HG03039 (cell line): ENCODE measurements at regions not wholly inside any gene's neighbourhood (a gene's known extent, or its start where the extent isn't known, plus 50 kb on each side); places are given as distances from the start of the nearest gene placed in this dataset.

ENCODE experiments used
- ATAC-seq: cut with Tn5 transposase; IDR thresholded peaks from one replicate; pipeline ENCODE4 v1.9.1; 2021; ENCODE audit warnings: mild to moderate bottlenecking, moderate library complexity; ENCODE audit not compliant: unreplicated experiment

- no peak for ATAC-seq
Measured at GRCh38 chr2:134070281-134070741, 183.6 kb upstream of the MGAT5 start.

DNA sequence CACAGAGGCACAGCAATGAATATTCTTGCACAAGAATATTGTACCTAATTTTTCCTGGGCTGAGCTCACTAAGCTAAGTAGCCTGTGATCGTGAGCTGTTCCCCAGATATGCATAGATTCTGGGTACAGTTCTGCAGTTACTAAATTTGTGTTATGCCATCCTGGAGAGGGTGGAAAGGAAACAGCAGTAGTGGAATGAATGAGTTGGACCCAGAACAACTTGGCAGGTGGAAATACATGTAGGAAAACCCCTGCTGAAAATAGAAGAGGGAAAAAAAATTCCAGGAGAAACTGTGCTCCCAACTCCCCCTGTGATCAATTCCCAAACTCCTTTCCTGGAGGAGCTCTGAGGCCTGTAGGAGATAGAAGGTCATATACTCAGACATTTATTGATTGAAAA, 181.5 kb upstream of the MGAT5 start:
- no peak for ATAC-seq

GRCh38 chr2:134073023-134073422, 180.8 kb upstream of the MGAT5 start:
- no peak for ATAC-seq

GRCh38 chr2:134074619-134075018, 179.3 kb upstream of the MGAT5 start:
- ATAC-seq, result no peak

GRCh38 chr2:134075204-134075603, 178.7 kb upstream of the MGAT5 start:
- ATAC-seq, result no peak

GRCh38 chr2:134078354-134078753, 175.5 kb upstream of the MGAT5 start:
- no peak for ATAC-seq

- ATAC-seq, result peak; percentile 91
Measured at GRCh38 chr2:134079373-134079772, 174.5 kb upstream of the MGAT5 start.

DNA sequence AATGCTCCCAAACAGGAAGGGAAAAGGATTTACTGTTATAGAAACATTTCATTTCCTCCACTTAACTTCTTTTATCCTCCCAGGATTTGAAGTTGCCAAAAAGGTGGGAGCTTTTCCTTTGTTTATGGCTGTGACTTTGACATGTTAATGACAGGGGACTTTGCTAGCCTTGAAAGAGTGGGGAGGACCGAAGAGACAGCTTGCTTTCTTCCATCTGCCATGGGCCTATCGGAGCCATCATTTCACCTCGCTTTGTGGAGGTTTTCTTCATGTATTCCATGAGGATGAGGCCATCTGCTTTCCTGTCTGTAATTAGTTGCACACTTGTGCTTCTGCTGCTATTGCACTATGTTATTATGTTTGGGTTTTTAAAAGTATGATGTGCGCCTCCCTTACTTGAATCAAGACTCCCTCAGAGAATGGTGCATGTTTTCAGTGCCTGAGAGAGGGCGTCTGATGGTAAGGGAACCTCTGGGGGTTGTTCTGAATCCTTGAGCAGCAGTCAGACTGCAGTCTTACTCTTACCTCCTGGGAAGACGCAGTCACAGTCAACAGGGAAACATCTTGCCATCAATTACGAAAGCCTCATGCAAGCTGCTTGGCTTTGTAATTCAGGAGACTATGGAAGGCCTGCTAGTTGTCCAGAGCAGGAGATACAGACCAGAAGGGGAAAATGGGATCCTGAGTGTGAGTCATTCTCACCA, 173.3 kb upstream of the MGAT5 start:
- no peak for ATAC-seq

DNA sequence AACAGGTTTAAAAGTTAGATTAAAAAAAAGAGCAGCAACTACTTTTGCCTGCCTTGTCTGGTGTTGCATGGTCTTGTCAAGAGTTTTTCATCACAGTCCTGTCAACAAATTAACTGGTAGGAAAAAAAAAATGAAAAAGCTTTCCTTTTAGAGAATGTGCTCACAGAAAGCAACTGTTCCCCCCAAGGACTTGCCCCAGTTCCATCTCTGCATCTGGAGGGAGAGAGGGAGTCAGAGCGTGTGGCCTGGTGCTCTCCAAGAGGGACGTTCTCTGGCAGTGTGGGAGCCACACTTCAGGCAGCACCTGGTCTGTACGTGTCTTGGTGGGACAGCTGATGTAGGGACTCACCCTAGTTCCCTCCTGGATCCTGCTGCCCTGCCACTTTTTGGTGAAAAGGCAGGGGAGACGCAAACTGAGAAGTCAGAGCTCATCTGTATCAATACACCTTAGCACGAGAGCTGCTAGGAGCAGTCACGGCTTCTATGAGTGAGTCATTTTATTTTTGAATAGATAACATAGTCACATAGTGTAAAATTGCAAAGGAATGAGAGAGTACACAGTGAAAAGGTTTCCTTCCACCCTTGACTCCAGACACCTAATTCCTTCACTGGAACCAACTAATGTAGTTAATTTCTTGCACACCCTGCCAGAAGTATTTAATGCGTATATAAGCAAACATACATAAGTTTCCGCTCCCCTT, 172.5 kb upstream of the MGAT5 start:
- ATAC-seq, result no peak

DNA sequence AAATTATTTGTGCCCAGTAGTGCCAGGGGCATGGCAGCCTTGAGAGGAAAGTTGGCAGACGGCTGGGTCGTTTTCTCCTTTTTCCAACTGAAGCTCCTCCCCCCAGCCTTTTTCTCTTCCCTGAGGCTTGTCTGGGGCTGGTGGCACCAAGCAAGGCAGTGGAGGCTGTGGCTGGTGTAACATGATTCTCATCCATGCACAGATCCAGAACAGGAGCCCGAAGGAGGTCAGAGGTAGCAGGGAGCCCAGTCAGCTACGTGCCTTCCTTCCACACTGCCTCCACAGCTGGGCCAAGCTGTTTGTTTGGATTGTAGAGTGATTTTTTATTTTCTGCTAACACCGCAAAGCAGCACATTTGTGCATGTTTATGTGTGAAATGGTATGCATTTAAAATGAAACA, 170.3 kb upstream of the MGAT5 start:
- ATAC-seq, result no peak

- no peak for ATAC-seq
Measured at GRCh38 chr2:134086594-134087219, 167.2 kb upstream of the MGAT5 start.

GRCh38 chr2:134087371-134087921, 166.4 kb upstream of the MGAT5 start:
- no peak for ATAC-seq

DNA sequence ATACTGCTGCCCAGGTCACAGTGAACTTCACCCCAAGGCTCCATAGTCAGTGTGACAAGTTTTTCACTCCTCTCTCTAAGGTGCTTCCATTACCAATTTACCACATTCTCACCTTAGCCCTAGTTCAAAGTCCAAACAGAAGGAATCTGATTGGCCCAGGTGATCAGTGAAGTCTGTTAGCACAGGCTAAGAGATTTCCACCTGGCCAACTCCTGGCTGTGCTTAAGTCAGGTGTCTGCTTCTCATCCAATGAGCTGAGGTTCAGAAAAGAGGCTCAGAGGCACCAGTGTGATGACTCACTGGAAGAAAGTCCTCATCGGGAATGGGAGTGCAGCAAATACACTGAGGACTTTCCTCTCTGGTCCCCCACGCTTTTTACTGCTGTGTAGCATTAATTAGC, 164.4 kb upstream of the MGAT5 start:
- no peak for ATAC-seq

DNA sequence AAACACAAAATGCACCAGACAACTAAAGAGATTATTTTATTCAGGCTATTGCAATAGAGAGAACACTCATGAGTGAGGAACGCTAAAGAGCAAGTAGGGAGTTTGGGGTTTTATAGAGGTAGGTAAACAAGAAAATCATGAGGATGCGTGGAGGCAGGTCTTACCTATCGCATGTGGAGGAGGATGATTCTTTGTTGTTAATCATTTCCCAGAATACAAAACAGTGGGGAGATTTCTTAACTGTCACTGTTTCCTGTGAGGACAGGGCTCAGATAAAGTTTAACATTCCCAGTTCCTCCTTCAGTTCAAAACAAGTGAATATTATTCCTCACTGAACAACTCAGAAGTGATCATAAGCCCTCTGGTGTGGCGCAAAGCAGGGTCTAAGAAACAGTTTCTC, 156.1 kb upstream of the MGAT5 start:
- no peak for ATAC-seq

DNA sequence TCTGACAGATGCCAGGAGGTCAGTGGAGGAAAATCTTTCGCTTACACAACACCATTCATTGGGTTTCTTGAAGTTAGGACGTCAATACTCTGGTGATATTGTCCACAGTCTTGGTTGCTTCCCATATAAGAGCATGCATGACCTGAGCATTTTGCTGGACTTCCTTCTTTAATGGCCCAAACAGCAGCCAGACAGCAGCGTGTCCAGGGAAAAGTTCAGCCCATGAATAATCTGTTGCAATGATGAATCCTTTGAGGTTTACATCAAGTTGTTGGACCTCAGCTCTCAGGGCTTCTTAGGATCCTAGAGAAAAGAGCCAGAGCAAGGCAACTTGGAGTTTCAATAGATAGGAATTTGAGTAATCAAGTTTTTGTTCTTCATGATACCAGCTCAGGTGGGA, 155.6 kb upstream of the MGAT5 start:
- no peak for ATAC-seq

DNA sequence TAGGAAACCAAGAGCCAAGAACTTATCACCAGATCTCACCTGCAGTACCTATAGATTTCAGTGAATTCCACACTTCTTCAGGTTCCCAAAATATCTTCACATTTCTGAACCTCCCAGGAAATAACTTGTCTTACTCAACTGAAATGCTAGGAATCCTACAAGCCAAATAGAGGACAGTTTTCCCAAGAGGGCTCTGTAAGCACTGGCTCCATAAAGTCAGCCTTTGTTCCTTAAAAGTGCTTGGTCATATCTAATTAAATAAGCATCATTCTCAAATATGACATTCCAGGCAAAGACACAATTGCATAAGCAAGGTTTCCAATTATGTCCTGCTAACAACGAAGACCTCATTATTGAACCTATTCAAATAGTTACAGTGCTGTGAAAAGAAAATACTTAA, 154.6 kb upstream of the MGAT5 start:
- no peak for ATAC-seq

DNA sequence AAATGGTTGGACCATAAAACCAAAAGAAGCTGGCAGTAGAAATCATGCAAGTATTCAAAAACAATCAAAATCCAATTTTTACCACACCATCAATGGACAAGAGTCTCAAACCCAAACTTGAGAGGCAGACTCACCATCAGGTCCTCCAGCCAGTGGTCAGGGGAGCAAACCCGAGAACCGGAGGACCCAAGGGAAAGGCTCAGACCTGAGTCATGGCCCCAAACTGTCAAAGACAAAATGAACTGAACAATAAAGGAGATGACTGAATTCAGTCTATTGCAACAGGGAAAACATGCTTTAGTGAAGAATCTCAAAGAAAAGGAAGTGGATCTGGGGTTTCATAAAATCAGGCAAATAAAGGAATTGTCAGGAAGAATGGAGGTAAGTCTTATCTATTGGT, 150.7 kb upstream of the MGAT5 start:
- no peak for ATAC-seq

DNA sequence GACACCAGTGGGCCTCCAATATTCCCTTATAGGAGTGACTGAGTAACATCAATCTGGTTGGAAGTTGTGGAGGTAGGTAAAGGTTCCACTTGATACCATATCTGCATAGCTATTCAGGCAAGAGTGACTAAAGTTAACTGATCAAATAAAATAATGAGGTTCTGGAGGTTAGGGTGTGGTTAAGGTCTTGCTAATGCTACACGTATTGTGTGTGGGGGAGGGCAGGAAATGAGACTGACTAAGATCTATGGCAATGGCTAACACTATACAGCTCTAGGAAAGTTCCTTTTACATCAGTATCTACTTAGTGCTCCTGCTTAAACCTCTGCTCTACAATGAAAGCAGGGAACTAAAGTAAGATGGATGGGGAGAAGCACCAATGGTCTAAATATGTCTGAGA, 149.1 kb upstream of the MGAT5 start:
- ATAC-seq, result no peak

DNA sequence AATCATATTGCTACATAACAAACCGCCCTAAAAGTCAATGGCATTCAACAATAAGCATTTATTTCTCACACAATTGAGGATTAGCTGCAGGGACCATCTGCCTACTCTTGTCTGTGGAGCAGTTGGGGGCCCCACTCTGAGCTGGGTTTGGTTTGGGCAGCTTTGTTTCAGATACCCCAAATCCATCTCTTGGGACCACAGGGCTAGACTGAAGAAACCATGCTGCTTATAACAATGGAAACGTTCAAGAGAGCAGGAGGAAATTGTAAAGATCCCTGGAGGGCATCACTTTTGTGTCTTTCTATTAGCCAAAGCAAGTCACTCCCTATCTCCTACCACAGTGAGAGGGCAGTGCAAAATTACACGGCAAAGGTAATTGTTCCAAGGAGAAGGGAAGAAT, 146.5 kb upstream of the MGAT5 start:
- ATAC-seq, result no peak

- ATAC-seq, result no peak
Measured at GRCh38 chr2:134108113-134108512, 145.8 kb upstream of the MGAT5 start.

- no peak for ATAC-seq
Measured at GRCh38 chr2:134109246-134109645, 144.6 kb upstream of the MGAT5 start.

DNA sequence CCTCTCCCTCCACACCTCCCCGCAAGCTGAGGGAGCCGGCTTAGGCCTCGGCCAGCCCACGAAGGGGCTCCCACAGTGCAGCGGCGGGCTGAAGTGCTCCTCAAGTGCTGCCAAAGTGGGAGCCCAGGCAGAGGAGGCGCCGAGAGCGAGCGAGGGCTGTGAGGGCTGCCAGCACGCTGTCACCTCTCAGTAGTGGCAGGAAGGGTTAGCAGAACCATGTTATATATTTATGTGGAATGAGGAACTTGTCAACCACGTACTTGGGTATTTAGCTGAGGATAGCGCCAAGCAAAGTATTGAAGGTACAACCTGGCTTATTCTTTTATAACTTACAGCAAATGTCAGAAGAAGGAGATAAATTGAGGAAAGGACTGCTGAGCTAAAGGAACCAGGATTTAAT, 144.1 kb upstream of the MGAT5 start:
- no peak for ATAC-seq
